CD4-positive, alpha-beta T cell treated with Interleukin-6 for 4 hours (primary cell): ENCODE measurements at regions not wholly inside any gene's neighbourhood (a gene's known extent, or its start where the extent isn't known, plus 50 kb on each side); places are given as distances from the start of the nearest gene placed in this dataset.
"Not testable (repeated sequence)": the region's sequence is repeated elsewhere in the genome, so short reads cannot be mapped to it uniquely, and the experiment has no call there.

Source experiments
- DNase-seq: peaks from one replicate; pipeline ENCODE4 v3.0.0-alpha.2; 2020; ENCODE audit warnings: mixed read lengths

DNA sequence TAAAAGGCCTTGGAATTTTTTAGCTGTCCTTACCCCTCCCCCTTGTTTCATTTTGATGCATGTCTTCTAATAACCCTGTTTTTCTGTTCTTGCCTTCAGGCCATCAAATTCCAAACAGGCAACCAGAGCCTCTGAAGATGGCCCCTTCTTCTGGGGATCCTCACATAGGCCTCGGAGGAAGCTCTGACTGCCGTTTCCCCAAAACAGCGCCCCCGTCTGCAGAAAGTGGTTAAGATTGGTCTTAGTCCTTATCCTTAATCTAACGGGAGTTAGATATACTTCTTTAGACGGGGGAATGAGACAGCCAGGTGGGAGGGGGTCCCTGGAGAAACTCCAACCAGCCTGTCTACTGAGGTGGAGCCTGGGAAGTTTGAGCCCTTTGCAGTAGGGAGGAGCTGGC lies 226.3 kb upstream of the ZNF608 start:
- DNase-seq, result no peak

DNA sequence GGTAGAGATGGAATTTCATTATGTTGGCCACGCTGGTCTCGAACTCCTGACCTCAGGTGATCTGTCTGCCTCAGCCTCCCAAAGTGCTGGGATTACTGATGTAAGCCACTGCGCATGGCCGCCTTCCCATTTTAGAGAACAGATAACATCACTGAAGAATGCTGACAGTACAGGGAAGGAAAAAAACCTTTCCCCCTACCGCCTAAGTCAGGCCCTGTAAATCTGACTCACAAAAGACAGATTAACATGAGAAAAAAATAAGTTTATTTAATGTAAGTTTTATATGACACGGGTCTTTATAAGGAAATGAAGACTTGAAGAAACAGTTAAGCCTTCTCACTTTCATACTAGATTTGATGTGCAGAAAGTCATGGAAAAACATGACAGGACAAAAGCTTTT lies 227.2 kb upstream of the ZNF608 start:
- DNase-seq, result no peak

DNA sequence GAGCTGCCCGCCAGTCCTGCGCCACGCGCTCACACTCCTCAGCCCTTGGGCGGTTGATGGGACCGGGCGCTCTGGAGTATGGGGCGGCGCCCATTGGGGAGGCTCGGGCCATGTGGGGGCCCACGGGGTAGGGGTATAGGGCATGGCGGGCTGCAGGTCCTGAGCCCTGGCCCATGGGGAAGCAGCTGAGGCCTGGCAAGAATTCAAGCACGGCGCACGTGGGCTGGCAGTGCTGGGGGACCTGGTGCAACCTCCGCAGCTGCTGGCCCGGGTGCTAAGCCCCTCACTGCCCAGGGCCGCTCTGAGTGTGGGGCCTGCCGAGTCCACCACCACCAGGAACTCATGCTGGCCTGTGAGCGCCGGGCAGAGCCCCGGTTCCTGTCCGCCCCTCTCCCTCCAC lies 229.6 kb upstream of the ZNF608 start:
- no peak for DNase-seq

DNA sequence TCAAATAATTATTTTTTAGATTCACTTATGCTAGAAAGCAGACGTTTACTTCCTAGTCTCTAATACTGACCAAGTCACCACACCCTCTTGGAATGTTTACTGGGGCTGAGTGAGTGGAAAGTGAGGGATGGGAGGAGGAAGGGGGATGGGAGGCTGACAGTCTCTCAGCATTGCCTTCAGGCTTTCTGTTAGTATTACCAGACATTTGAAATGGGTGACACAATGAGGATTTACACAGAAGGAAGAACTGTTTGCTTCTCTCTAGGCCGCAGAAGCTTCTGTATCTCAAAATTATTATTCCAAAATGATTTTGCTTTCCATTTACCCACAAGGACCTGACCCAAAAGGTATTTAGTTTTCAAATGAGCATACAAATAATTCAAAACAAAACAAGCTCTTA lies 232.8 kb upstream of the ZNF608 start:
- no peak for DNase-seq

DNA sequence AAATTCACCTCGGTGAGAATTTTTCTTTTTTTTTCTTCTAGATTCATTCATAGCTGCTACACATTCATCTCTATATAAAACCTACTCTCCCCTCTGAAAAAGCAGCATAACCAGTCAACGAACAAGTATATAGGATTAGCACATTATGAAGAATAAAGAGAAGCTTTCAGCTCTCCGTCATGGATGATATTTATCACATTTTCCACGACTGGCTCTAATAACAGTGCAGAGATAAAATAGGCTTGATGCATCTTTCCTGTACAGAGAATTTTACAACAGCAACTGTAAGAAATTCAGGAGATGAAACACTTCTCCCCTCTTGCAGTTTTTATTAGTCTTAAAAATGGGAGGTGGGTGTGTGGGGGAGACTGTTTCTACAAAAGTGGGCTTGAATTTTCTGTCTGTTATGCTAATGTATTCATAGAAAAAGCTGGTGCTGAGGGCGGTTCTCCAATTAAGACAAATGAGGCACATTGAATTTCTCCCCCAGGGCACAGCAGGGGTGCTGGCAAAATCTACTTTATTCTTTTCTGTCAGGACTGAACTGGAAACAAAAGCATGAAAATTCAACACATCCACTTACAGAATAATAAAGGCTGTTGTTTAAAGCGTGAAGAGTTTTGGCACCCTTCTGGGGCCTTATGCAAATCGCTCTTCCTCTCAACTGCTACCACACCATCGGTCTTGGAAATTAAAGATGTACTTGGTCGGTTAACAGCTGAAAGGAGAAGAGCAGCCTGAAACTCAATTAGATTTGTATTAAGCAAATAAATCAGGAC lies 233.9 kb upstream of the ZNF608 start:
- no peak for DNase-seq

DNA sequence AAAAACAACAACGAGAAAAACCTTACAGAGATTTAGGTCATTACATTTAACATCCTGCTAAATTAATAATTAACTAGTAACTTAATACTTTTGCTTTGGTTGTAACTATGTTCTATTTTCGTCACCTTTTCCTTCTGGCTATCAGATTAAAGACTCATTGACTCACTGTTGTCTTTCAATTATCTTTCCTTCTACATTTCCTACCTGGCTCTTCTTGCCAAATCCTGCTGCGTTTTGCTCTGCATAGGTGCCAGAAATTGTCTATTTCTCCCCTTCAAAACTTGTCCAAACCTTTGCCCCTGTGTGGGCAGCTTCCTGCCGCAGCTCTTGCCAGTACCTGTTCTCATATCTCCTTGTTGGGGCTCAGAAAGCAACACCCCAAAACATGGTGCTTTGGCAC lies 235.5 kb upstream of the ZNF608 start:
- DNase-seq, result no peak

DNA sequence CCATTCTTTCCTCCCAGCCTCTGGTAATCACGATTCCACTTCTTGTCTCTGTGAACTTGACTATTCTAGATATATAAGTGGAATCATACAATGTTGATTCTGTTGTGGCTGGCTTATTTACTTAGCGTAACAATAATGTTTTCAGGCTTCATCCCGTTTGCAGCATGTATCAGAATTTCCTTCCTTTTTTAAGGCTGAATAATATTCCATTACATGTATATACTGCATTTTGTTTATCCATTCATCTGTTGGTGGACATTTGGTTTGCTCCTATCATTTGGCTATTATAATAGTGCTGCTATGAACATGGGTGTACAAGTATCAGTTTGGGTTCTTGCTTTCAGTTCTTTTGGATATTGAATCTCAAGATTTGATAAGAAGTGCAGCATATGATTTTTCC lies 239.7 kb upstream of the ZNF608 start:
- no peak for DNase-seq

DNA sequence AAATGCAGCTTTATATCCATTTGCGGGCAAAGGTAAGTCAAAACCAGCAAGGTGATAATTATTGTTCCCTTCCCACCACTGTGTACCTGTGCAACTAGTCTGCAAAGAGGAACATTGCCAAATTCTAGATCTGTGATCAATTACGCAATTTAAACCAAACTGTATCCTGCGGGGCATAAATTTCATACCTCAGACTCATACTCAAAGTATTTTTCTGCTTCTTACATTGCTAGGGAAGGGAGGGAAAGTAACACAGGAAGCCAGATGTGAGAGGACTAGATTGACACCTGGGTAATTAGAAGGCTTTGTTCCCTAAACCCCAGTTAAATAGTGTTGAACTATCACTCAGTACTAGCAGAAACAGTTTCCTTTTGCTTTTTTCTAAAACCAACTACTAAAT lies 240.2 kb upstream of the ZNF608 start:
- DNase-seq, result no peak

DNA sequence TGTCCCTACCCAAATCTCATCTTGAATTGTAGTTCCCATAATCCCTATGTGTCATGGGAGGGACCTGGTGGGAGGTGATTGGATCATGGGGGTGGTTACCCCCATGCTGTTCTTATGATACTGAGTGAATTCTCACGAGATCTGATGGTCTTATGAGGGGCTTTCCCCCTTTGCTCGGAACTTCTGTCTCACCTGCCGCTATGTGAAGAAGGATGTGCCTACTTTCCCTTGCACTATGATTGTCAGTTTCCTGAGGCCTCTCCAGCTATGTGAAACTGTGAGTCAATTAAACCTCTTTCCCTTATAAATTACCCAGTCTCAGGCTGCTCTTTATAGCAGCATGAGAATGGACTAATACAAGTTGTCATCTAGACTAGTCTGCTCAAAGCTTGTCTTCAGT lies 241.3 kb upstream of the ZNF608 start:
- DNase-seq, result not testable (repeated sequence)

DNA sequence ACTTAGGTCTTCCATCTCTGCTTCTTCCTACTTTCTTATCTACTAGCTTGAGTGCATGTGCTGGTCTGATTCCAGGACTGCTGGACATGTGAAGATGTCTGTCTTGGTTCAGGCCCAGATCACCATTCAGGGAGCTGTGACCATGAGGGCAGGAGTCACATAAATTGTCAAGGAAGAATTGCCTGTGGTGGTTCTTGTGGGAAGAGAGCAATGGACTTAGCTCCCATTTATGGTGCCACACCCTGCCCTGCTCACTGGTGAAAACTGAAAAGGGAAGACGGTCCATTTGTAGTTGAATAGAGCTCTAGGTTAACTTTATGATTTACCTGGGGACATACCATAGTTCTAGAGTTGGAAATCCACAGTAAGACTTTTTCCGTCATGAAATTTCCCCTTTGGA lies 244.3 kb upstream of the ZNF608 start:
- DNase-seq, result no peak

DNA sequence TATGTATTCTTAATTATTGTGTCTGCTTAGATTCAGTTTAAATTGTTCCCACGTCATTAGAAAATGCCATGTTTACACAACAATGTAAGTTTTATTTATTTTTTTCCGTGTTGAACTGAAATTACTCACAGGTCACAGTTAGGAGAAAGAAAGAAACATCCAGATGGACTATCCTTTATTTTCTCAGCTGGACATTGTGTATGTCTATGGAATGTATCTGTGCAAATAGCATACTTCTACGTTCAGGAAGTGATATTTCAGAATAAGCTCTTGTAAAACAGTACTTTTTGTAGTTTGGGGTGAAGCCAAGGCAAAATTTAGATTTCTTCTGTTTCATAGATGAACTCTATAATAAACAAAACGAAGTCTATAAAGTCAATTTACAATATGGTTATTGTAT lies 249.0 kb upstream of the ZNF608 start:
- no peak for DNase-seq

DNA sequence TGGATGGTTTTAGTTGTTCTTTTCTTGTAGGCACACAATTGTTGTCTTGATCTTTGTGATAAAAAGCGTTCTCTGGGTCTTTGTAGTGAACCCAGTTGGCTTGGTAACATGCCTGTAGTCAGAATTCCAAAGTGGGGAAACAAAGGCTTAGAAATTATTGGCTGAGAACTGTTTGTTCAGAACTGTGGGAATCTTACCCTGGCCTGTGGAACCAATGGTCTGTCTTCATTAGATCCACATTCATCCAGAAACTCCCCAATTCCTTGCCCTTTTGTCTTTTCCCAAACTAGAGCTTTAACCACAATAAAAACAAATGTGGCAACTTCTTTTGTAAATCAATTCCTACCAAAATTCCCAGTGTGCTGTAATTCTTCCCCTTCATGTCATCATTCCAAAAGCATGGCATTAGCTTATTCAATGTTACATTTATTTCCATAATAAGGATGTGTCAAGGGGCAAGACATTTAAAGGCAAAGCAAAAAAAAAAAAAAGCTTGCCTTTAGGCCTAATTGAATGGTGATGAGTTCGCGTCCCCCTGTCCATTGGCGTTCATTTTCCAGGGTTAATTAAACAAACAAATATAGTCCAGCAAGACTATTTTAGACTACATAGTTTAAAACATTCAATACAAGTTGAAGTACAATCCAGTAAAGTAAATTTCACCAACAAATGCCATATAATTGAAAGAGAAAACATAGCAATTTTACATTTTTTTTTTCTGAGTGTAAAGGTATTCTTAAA lies 249.8 kb upstream of the ZNF608 start:
- no peak for DNase-seq

DNA sequence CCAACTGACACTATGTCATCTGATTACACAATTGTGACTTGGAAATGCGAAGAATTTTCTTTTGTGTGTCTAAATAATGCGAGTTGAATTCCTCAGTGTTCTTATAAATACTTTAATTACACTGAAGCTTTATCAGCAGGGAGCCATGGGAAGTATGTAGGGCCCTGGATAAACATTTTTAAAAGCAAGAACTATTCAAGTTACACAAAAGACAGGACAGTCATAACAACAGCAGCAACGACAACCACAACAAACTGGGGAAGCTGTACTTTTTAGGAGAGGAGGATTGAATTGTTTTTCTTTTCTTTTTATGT lies 250.3 kb upstream of the ZNF608 start:
- no peak for DNase-seq

DNA sequence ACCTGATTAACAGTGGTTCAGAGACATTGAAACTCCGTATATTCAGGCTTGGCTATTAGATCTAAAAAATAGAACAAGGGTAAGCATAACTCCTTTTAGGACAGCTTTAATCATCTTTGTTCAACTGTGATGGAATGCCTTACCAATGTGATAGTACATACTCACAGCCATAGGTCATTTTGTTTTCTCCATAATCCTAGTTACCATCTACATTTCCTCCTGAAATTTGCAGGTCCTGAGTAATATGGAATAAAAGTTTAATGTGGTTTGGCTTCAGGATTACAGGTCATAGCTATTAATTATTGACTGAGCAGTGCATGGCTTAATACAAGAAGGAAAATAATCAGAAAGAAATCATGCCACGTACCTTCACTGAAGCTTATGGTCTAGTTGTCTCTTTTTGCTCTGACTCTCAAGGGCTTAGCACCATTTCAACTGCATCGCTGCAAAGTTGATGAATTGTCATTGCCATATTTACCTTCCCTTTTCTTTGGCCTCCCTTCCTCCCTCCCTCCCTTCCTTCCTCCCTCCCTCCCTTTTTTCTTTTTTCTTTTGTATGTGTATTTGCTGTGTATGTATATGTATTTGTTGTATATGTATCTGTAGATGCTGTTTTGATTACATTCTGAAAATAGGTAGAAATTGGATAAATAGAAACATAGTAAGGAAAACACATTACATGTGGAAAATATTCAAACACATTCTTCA lies 250.9 kb upstream of the ZNF608 start:
- DNase-seq, result no peak

DNA sequence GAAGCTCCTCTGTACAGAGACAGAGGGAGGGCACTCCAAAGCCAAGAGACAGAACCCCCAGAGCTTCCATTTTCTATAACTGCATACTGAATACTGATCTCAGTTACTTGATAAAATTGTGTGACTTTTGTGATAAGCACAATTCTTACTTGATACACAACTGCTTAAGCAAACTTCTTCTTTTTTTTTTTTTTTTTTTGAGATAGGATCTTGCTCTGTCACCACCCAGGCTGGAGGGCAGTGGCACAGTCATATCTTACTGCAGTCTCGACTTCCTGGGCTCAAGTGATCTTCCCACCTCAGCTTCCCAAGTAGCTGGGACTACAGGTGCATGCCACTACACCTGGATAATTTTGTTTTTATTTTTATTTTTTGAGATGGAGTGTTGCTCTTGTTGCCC lies 252.1 kb upstream of the ZNF608 start:
- DNase-seq, result no peak

DNA sequence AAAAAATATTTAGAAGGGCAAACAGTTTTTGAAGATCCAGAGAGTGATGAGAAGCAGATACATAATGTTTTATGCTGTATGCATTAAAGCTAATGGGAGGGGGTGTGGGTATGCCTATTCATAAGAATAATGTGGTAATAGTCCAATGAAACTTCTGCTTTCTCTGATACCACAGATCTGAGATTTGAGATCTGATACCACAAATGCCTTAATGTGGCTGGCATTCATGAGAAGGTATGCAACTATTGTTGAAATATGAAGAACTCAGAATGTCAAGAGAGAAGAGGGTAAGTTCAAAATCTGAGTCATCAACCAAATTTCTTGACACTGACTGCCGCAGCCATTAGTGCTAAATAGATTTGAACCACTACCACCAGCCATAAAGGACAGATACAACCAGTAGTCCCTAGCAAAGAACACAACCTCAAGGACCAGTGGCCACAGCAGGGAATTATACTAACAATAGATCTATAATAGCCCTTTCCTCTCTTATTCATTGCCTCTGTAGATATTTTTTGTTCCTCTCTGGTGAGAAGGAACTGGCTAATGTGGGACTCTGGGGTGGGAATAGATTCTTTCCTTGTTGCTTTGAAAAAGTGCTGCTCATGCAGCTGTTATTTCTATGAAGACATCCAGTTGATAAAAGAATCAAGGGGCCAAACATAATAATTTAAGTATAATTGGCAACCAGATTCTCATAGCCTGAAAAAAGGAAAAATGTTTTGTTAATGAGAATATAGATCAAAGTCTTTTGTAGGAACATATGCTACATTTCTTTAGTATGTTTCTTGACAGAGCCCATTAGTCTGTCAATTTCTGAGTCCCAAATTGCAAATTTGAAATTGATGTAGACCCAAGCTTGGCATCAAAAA lies 256.5 kb upstream of the ZNF608 start:
- no peak for DNase-seq

DNA sequence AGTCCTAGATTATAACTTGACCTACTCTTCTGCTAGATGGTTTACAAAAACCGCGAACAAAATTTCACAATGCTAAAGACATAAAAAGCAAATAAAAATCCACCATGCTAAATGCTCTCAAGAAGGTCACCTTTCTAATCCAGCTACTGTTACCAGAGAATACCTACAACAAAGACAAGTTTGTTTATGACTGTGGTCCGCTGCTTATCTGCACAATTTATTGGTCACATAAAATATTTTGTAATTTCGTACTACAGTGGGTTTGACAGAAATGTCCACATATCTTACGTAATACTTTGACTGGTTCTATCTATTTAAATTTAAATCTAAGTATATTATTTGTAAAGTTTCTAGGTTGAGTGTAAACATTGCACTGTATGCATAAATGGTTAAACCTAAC lies 257.6 kb upstream of the ZNF608 start:
- DNase-seq, result no peak

DNA sequence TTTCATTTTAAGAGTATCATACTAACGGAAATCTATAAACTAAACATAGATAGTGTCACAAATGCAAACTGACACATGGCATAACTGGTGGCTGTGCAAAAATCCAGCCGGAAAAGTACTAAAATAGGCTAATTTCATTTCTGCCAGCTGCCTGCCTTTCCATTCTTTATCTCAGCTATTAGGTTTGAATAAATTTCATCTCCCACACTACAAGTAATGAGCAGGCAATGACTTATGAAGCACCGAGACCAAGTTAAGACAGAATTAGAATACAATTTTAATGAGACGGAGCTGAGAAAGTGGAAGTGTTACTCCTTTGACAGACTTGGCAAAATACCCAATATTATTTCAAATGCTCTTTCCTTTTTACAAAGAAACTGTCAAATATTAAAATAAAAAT lies 258.8 kb upstream of the ZNF608 start:
- no peak for DNase-seq

DNA sequence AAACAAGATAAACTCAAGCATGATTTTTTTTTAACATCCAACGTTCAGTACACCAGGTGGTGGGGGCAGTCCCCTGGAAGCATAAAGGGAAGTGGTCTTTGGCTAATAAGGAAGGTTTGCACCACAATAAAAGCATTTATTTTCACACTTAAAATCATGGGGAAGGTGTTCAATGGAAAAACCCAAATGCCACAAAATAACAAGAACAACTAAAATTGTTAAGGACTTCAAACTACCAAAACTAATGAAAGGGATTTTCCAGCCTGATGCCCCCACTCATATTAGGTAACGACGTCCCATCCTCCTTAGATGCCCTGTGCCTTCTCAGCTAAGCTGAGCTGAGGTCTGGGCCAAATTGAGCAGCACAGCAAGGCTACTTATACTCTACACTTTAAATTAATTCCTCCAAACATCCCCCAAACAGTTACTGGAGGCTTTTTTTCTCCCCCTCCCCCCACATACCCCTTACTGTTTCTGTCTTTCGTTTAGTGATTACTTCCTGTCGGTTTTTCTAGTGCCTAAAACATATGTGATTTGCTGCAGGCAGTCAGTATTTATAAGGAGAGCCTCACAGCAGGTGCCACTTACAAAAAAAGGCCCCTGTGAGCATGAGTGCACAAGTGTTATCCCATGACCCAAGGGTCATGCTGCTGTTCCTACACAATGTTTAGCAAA lies 259.7 kb upstream of the ZNF608 start:
- DNase-seq, result no peak

DNA sequence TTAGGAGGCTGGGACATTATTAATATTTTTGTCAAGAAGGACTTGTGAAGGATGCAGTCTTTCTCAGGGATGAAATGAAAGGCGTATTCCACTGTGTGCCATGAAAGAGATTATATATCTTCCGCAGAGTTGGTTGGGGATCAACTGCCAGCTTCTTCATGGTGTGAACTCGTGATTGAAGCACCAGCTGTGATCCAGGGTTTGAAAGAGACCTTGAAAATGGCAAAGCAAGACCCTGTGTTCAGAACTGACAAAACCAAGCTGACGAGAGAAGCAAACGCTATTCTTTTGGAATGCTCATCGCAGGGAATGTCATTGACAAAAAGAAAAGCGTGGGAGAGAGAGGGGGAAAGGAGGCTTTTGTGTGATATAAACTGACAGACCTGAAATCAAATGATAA lies 263.9 kb upstream of the ZNF608 start:
- no peak for DNase-seq

DNA sequence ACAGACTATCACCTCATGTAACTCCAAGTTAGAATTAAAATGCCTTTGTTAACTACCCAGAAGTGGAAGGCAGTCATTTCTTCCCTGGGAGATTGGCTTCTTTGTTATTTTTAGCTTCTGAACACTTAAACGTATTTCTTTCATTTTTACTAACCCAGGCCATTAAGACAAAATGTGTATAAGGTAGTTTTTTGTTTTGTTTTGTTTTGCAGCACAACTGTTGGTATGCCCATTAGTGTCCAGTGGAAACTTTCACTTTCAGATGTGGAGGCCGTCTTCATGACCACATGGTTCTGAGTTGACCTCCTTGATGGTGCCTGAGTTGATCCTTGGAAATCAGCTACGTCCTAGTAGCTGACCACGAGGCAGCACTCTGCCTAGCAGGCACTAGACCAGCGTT lies 264.6 kb upstream of the ZNF608 start:
- no peak for DNase-seq

DNA sequence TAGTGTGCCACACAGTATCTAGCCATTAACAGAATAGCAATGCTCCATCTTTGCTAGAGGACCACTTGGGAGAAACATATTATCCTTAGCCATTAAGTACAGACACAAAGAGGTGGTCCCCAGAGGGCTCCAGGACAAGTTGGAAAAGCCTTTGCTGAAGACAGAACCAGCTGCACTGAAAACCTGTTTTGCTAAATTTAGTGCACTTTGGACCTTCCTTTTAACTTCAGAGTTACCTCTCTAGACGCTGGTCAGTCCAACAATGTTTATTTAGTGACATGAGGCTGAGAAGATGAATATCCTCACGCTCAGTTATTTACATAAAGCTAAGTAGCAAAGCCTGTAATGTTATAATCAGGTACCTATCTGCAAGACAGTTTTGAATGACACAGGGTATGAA lies 265.0 kb upstream of the ZNF608 start:
- no peak for DNase-seq

DNA sequence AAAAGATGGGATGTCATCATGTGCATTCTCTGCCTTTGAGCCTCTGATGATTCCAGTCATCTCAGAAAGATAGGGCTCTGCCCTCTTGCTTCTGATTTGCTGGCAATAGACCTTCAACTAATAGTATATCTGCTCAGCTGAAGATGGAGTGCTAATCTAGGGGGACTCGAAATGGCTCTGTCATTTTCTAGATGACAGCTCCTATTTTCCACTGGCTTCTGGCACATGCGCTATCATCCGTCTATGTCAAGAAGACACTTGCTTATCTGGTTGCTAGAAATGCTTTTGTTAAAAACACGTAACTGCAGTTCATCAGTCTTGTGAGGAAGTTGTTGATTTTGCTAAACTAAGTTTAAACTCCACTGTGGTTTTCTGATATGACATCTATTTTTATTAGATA lies 265.5 kb upstream of the ZNF608 start:
- DNase-seq, result no peak
